ENCODE measurements at regions not wholly inside any gene's neighbourhood (a gene's known extent, or its start where the extent isn't known, plus 50 kb on each side); places are given as distances from the start of the nearest gene placed in this dataset.

GRCh38 chr12:54700849-54701248 lies 52.7 kb upstream of the DCD start:
- no peak overlapping the region for H3K9ac ChIP-seq
- H3K79me2 ChIP-seq (ENCODE audit: insufficient read depth, low read depth): no peaks in the 10 kb centered on the region
- H3K4me3 ChIP-seq (IDR thresholded peaks at IDR 0.05; ENCODE audit: insufficient read depth, low read depth, low read length): no peak overlapping the region
- no peaks in the 10 kb centered on the region for H3K27me3 ChIP-seq (ENCODE audit: insufficient read depth, low read depth)
- no peak overlapping the region for H3K4me2 ChIP-seq
- no peaks in the 10 kb centered on the region for H4K20me1 ChIP-seq (ENCODE audit: insufficient read depth)
- H3K36me3 ChIP-seq (ENCODE audit: insufficient read depth): no peaks in the 10 kb centered on the region
- no peak overlapping the region for H2AFZ ChIP-seq (ENCODE audit: low read depth)
- H3K27ac ChIP-seq: no peak overlapping the region
- TF ChIP-seq CTCF (conservative IDR thresholded peaks at IDR 0.05; ENCODE audit: low read depth, low read length): no peak
- no peaks in the 10 kb centered on the region for H3K4me1 ChIP-seq (ENCODE audit: low read depth, poor library complexity, severe bottlenecking)

DNA sequence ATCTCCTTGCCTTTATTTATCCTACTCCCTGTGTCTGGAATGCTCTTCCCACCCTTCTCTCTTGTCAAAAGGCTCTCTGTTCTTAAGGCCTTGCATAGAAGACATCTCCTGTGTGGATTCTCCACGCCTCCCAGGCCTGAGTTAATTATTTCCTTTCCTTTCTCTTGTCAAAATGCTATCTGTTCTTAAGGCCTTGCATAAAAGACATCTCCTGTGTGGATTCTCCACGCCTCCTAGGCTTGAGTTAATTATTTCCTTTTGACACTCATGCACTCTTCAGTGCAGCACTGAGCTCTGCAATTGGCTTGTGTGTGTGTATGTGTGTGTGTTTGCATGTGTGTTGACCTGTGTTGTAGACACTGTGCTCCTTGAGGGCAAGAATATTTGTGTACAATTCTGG lies 52.1 kb upstream of the DCD start:
- no peak overlapping the region for H3K4me3 ChIP-seq (IDR thresholded peaks at IDR 0.05; ENCODE audit: insufficient read depth, low read depth, low read length)
- no peaks in the 10 kb centered on the region for H4K20me1 ChIP-seq (ENCODE audit: insufficient read depth)
- no peak overlapping the region for H3K4me2 ChIP-seq
- TF ChIP-seq CTCF (conservative IDR thresholded peaks at IDR 0.05; ENCODE audit: low read depth, low read length): no peak
- H2AFZ ChIP-seq (ENCODE audit: low read depth): no peak overlapping the region
- no peaks in the 10 kb centered on the region for H3K27me3 ChIP-seq (ENCODE audit: insufficient read depth, low read depth)
- H3K4me1 ChIP-seq (ENCODE audit: low read depth, poor library complexity, severe bottlenecking): no peaks in the 10 kb centered on the region
- H3K9ac ChIP-seq: no peak overlapping the region
- no peak overlapping the region for H3K27ac ChIP-seq
- no peaks in the 10 kb centered on the region for H3K36me3 ChIP-seq (ENCODE audit: insufficient read depth)
- no peaks in the 10 kb centered on the region for H3K79me2 ChIP-seq (ENCODE audit: insufficient read depth, low read depth)
